HG03097 (cell line): ENCODE measurements at regions not wholly inside any gene's neighbourhood (a gene's known extent, or its start where the extent isn't known, plus 50 kb on each side); places are given as distances from the start of the nearest gene placed in this dataset.
"Not testable (repeated sequence)": the region's sequence is repeated elsewhere in the genome, so short reads cannot be mapped to it uniquely, and the experiment has no call there.

Source experiments
- ATAC-seq: cut with Tn5 transposase; IDR thresholded peaks from one replicate; pipeline ENCODE4 v1.9.1; 2021; ENCODE audit not compliant: unreplicated experiment, low FRiP score

DNA sequence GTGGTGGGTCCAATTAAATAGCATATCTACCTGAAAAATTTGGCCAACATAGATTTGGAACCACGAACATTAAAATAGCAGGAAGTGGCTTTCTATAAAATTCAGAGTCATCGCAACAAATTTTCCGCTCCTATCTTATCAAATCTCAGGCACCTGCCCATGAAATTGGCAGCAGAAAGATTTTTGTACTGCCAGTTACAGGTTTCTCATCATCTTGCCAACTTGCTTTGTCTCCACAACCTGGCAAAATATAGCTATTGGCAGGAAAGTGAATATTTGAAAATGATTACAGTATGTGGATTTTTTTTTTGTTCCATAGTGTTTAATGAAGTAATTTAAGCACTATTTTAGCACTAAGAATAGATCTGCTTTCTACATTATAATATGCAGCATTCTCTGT lies 161.6 kb upstream of the LRRC3B start:
- ATAC-seq: no peak

DNA sequence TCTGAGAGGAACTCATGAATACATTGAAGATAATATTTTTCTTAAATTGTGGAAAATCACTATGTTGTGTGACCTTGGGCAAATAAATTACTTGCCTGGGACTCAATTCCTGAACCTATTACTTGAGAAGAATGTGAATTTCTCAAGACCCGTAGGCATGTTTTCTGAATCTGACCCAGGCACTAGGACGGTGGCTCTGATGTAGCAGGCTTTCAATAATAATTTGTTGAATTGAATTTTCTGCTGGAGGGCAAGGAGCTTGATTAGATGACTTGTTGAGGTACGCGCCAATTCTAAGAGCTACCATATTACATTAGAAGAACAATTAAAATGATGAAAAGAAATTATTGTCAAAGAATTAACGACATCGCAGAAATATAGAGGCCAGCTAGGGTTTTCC lies 150.2 kb upstream of the LRRC3B start:
- ATAC-seq: no peak

DNA sequence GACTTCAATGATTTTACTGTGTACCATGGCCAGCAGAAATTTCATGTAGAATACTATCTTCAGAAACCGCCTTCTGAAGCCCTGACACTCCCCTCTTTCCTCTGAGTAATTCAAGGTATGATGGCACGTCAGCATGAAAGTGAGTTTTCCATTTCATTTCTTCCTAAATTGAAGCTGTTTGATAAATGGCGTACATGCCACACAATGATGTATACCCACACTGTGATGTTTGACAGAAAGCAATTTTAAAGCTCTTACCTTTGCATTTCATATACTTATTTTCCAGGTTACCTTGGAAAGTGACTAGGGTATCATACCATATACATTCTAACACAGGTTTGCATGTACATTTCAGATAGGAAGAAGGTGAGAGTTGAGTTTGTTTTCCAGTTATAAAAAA lies 147.9 kb upstream of the LRRC3B start:
- no peak for ATAC-seq

DNA sequence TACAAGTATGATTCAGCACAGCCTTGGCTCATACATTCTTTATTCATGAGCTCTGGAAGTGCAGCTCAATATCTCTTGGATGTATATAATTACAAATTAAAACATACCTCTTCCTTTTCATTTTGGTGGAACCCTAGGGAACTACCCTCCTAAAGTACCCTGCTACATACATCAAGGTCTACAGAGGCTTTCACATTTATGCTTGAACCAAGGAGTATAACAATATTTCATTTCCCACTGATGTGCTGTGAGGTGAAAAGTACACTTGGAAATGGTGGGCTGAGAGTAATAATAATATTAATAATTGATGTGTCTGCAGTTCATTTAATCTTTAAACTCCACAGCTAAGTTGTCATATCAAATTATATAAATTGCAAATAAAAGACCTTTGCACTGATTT lies 142.2 kb upstream of the LRRC3B start:
- ATAC-seq: no peak

DNA sequence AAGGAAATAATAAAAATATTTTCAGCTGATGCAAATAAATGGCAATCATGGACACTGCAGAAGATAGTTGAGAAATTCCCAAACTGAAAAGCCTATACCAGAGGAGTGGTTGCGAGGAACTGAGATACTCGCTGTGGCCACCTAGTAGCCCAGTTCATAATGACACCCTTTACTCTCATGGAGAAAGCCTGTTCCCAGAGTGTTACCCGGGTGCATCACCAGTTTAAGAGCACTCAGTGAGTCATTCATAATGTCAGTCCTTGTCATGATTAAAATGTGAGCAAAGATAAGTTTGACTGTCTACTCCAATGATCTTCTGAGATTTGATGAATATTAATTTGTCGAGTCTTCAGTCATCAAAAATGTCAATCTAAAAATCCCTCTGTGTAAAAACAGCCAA lies 138.4 kb upstream of the LRRC3B start:
- no peak for ATAC-seq

DNA sequence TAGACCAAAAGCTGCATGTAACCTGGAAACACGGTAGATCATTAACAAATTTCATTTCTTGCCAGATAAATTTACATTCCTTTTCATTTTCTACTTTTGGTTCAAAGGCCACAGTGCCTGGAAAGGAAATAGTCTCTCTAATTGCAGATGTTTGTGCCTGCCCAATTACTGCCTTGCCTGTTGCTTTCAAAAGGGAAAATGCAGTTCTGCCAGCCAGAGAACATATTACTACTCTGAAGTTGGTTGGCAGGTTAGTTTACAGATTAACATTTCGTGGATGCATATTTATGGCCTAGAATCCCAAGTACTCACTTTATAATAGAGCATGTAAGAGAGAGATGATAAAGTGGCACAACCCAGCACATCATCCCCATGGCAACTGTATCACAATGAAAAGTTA lies 124.3 kb upstream of the LRRC3B start:
- ATAC-seq: no peak

DNA sequence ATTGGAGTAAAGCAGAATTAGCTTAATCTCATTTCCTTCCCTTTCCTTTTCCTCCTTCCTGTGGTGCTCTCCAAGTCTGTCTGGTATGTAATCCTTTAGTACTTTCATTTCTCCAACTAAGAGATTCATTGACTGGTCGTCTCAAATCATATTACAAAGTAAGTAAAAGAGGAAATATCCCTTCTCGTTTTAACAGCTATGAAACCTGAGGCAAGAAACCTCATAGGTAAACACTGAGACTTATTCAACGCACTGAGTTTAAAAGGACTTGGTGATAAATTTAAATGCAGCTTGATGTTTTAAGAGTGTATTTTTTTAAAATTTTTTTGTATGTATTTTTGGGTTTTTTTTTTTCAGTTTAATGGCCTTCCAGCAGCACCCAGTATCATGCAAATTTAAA lies 117.2 kb upstream of the LRRC3B start:
- ATAC-seq: no peak

DNA sequence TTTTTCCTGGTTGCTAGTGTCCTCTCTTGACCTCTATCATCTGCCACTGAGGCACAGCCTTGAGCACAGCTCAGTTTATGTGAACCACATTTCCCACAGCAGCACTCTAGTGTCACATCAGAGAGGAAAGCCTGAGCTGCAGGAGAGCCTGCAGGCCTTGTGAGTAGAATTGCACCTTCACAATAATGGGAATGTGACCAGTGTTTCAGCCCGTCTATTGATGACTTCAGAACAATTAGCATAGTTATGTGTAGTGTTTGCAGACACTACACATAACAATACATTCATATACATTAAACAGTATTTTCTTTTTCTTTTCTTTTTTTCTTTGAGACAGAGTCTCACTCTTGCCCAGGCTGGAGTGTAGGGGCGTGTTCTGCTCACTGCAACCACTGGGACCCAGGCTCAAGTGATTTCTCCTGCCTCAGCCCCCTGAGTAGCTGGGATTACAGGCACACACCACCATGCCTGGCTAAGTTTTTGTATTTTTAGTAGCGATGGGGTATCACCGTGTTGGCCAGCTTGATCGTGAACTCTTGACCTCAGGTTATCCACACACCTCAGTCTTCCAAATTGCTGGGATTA lies 108.0 kb upstream of the LRRC3B start:
- ATAC-seq: not testable (repeated sequence)

DNA sequence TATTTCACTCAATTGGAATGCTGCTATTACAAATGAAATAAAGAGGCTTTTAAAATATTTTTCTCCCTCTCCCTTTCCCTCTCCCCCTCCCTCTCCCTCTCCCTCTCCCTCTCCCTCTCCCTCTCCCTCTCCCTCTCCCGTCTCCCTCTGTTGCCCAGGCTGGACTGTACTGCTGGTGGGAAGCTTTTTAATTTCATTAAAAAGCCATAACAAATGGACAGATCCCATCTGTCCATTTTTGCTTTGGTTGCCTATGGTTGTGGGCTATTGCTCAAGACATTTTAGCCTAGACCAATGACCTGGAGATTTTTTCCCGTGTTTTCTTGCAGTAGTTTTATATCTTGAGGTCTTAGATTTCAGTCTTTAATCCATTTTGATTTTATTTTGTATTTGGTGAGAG lies 107.2 kb upstream of the LRRC3B start:
- ATAC-seq: no peak

DNA sequence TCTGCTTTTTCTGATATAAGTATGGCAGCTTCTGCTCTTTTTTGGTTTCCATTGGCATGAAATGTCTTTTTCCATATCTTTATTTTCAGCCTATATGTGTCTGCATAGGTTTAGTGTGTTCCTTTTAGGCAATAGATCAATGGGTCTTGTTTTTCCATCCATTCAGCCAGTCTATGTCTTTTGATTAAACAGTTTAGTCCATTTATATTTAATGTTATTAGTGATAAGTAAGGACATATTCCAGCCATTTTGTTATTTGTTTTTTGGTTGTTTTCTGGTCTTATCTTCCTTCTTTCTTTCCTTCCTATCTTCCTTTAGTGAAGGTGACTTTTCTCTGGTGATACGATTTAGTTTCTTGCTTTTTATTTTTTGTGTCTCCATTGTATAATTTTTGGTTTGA lies 101.3 kb upstream of the LRRC3B start:
- ATAC-seq: no peak

DNA sequence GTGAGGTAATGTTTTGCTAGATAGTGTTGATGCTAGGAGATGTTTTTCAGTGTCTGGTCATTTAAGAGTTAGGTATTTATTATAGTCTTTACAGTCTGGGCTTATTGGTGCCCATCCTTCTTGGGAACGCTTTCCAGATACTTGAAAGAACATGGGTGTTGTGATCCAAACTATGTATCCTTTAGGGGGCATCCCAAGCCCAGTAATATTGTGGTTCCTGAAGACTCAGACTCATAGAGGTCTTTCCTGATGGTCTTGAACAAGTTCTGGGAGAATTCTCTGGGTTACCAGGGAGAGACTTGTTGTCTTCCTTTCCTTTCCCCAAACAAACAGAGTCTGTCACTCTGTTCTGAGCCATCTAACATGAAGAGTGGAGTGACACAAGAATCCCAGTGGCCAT lies 99.7 kb upstream of the LRRC3B start:
- ATAC-seq: no peak

DNA sequence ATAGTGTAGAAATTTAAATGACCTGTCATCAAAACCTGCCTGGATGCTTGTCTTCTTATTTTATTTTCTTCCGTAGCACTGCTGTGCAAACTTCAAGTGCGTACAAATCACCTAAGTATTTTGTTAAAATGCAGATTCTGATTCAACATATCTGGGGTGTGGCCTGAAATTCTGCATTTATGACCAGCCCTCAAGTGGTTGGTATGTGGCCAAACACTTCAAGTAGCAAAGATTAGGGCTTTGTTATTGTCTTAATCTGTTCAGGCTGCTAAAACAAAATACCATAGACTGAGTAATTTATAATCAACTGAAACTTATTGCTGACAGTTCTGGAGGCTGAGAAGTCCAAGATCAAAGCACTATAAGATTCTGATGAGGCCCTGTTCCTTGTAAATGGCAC lies 97.6 kb upstream of the LRRC3B start:
- no peak for ATAC-seq

DNA sequence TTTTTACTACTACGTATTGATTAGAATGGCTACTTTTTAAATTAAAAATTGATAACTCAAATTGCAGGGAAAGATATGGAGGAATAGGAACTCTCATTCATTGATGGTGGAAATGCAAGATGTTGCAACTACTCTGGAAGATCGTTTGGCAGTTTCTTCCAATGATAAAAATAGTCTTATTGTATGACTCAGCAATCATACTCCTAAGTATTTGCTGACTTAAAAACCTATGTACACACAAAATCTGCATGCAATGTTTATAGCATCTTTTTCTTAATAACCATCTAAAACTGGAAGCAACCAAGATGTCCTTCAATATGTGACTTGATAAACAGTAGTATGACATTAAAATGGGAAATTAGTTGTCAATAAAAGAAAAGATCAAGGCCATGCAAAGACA lies 87.4 kb upstream of the LRRC3B start:
- ATAC-seq: no peak

DNA sequence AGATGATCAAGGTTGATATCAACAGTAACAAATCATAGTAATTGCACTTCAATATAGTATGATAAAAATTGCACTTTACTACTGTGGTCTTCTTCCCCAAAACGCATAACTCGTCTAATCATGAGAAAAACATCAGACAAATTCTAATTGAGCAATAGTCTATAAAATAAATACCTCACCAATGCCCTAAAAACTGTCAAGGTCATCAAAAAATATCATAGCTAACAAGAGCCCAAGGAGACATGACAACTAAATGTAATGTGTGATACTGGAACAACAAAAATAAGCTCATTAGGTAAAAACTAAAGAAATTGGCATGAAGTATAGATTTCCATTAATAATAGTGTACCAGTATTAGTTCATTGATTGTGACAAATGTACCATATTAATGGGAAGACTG lies 85.6 kb upstream of the LRRC3B start:
- no peak for ATAC-seq

DNA sequence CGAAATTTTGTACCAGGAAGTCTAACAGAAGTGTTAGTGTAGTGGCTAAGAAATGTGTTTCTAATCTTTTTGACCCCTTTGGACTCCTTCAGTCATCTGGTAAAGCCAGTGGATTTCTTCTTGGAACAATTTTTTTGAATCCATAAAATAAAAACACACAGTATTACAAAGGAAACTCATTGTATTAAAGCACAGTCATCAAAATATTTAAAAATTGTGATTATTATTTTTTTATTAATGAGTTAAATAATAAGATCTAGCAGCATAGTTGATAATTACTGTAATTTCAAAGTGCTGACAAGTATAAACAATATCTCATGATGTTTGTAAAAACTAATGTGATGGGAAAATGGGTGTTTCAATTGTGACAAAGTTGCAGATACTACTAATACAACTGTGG lies 72.2 kb upstream of the LRRC3B start:
- ATAC-seq: no peak

DNA sequence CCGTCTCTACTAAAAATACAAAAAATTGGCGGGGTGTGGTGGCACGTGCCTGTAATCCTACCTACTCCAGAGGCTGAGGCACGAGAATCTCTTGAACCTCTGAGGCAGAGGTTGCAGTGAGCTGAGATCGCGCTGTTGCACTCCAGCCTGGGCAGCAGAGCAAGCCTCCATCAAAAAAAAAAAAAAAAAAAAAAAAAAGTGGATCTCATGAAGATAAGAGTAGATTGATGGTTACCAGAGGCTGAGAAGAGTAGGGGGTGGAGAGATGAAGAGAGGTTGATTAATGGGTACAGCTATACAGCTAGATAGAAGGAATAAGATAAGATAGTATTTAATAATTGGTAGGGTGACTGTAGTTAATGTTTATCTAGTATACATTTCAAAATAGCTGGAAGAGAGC lies 65.9 kb upstream of the LRRC3B start:
- ATAC-seq: no peak

DNA sequence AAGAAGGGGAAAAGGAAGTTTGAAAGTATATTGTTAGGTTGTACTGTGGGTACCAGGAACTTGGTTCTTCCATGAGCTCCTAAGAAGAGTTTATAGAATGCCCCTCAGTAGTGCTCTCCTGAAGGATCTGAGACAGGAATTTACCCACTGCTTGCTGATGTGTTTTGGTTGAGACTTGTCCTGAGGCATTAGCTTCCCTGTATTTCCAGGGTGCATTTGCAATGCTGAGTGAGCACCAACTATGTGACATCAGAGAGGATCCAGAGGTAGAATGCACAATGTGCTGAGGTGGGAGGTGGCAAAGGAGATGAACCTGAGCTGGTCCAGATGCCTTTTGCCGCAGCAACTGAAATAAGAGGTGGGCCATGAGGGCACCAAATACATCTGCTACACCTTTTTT lies 64.3 kb upstream of the LRRC3B start:
- no peak for ATAC-seq

DNA sequence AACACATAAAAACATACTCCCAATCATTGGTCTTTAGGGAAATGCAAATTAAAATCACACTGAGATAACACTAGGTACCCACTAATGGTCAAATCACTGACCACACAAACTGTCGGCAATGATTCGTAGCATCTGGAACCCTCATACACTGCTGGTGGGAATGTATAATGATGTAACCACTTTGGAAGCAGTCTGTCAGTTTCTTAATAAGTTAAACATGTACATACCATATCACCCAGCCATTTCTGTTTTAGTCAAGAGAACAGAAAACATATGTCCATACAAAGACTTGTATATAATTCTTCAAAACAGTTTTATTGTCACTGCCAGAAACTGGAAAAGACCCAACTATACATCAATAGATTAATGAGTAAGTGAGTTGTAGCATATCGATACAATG lies 63.3 kb upstream of the LRRC3B start:
- ATAC-seq: no peak

DNA sequence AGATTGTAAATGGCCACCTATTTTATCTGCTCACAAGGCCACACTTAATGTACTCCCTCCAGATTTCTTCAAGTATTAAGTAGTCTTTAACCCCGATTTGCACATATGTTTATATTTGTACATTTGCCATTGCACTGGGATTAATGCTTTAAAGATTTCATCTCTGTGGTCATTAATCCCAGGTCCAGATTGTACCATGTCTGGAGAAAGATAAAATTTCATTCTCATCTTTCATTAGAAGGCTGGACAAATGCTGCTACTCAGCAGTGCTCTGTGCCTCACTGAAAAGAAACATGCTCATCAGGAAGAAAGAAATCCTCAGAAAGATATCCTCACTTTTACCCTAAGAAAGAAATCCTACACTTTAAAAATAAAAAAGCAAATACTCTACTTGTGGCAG lies 62.5 kb upstream of the LRRC3B start:
- ATAC-seq: no peak

DNA sequence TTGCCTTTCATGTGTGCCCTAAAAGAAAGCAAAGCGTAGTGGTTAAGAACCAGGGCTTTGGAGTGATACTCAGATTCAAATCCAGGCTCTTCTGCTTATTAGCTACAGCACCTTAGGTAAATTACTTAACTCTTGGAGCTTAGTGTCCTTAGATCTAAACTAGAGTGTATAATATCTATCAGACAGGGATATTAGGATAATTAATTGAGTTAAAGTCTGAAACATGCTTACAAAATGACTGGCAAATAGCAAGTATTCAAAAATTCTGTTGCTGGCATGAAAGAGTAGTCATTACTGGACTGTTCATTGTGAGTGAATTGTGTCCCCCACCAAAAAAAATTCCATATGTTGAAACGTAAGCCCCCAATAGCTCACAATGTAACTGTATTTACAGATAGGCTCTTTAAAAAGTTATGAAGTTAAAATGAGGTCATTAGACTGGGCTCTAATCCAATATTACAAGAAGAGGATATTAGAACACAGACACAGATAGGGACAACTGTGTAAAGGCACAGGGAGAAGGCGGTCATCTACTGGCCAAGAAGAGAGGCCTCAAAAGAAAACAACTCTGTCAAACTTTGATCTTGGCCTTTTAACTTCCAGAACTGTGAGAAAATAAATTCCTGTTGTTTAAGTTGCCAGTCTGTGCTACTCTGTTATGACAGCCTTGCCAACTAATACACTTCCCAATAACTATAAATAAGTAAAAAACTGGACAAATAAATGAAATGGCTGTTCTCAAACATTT lies 60.4 kb upstream of the LRRC3B start:
- ATAC-seq: no peak
